ENCODE measurements at regions not wholly inside any gene's neighbourhood (a gene's known extent, or its start where the extent isn't known, plus 50 kb on each side); places are given as distances from the start of the nearest gene placed in this dataset.

DNA sequence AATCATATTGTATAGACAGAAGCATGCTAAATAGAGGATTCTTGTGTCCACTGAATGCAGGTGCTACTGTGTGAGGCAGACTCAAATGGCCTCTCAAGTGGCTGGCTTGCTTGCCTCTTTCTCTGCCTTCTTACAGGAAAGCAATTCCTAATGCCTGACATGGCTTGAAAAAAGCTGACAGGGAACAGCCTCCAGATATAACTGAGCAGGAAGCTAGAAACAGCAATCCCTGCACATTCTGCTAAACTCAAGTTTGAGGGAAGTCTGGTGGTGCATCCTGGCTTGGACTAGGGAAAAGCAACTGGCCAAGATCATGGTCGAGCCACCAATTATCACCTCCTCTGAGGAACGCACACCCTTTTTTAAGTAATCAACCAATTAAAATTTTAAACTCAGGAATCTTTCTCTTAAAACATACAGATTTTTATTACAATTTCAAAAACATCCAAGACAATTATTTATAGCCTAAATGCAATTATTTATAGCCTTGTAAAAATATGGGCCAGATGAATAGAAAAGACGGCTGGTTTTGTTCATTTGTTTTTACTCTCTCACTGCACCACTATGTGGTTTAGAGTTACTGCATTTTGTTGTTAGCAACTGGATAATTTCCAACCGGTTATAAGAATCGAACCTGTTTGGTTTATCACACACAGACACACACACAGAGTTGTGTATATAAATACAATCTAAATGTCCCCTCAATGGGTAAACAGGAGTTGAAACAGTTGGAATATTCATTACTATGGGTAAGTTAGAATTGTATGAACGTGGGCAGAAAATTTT, 290.9 kb upstream of the ANKRD55 start:
- TF ChIP-seq, protein P1, sequence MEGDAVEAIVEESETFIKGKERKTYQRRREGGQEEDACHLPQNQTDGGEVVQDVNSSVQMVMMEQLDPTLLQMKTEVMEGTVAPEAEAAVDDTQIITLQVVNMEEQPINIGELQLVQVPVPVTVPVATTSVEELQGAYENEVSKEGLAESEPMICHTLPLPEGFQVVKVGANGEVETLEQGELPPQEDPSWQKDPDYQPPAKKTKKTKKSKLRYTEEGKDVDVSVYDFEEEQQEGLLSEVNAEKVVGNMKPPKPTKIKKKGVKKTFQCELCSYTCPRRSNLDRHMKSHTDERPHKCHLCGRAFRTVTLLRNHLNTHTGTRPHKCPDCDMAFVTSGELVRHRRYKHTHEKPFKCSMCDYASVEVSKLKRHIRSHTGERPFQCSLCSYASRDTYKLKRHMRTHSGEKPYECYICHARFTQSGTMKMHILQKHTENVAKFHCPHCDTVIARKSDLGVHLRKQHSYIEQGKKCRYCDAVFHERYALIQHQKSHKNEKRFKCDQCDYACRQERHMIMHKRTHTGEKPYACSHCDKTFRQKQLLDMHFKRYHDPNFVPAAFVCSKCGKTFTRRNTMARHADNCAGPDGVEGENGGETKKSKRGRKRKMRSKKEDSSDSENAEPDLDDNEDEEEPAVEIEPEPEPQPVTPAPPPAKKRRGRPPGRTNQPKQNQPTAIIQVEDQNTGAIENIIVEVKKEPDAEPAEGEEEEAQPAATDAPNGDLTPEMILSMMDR (conservative IDR thresholded peaks at IDR 0.05), result no peak
- no peak for TF ChIP-seq EZH2 (IDR thresholded peaks at IDR 0.05; ENCODE audit: low read depth)

Data from PC-9 (cell line).